NCI-H1436 treated with DMSO at 0.1 percent for 48 hours (cell line): ENCODE measurements at regions not wholly inside any gene's neighbourhood (a gene's known extent, or its start where the extent isn't known, plus 50 kb on each side); places are given as distances from the start of the nearest gene placed in this dataset.

ENCODE experiments used
- DNase-seq: peaks from one replicate; lab custom pipeline; 2025; lab: John Stamatoyannopoulos, UW

DNA sequence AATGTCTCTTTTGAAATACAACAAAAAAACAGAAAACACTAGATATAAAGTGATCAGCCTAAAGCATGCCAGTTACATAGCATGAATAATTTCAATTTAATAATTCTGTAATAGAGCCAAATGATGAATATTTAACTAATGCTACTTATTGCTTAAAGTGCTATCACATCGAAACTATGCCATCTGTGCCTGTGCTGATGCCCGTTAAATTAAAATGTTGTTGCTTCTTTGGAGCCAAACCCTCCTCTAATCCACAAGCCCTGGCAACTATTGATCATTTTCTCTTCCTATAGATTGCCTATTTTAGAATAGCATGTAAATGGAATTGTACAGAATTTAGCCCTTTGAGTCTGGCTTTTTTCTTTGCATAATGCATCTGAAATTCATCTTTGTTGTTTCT lies 356.2 kb downstream of the CHSY3 start:
- no peak for DNase-seq

DNA sequence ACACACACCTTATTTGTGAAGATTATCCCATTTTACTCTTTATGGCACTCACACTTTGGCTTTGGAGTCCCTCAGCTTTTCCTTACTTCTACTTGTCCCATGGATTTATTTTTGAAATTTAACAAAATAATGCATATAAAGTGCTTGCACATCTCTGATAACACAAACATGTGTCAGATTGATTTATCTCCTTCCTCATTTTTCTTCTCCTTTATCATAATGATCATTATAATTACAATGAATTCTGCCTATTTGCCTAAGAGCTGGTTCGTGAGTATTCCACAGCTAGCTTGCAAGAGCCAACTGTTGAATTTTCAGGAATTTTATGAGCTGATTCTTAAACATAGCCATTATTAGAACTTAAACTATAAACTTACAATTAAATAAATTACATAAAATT lies 347.7 kb downstream of the CHSY3 start:
- no peak for DNase-seq

DNA sequence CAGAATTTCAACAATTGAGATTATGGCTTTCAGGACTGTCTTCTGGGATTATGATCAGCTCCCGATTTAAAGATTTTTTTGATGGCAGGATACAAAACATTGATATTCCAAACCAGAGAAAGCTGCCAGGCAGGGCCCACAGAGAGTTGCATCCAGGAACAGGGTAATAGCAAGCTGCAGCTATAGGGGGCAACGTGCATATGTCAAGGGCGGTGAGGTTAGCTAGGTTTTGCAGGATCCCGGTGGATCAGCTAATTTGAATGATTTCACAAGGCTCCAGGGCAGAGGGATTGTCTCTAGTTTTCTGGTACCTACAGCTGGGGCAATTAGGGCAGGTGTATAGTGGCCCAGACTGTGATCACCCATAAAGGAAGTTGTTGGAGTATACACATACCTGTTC lies 339.4 kb downstream of the CHSY3 start:
- no peak for DNase-seq

- DNase-seq: no peak
Measured at GRCh38 chr5:130237721-130238120, 333.5 kb downstream of the CHSY3 start.
